ENCODE measurements at regions not wholly inside any gene's neighbourhood (a gene's known extent, or its start where the extent isn't known, plus 50 kb on each side); places are given as distances from the start of the nearest gene placed in this dataset.

DNA sequence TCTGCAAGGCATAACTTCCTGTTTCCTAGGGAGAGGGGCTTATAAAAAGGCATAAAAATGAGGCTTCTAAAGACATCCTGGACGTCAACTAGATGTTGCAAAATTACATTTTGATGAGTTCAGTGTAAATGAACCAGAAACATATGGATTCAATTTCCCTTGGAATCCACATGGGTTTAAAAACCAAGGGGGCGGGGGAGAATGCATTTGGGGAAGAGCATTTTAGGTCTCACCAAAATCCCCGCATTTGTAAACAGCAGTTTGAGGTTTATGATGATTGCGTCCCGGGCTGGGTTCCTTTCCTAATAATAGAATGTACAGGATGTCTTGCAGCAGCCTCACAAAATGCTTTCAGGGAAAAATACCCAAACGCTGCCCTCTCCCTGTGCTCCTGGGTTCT lies 407.8 kb downstream of the ZNF536 start:
- TF ChIP-seq EZH2 (IDR thresholded peaks at IDR 0.05; ENCODE audit: borderline replicate concordance): no peak
- TF ChIP-seq, protein P1, sequence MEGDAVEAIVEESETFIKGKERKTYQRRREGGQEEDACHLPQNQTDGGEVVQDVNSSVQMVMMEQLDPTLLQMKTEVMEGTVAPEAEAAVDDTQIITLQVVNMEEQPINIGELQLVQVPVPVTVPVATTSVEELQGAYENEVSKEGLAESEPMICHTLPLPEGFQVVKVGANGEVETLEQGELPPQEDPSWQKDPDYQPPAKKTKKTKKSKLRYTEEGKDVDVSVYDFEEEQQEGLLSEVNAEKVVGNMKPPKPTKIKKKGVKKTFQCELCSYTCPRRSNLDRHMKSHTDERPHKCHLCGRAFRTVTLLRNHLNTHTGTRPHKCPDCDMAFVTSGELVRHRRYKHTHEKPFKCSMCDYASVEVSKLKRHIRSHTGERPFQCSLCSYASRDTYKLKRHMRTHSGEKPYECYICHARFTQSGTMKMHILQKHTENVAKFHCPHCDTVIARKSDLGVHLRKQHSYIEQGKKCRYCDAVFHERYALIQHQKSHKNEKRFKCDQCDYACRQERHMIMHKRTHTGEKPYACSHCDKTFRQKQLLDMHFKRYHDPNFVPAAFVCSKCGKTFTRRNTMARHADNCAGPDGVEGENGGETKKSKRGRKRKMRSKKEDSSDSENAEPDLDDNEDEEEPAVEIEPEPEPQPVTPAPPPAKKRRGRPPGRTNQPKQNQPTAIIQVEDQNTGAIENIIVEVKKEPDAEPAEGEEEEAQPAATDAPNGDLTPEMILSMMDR (IDR thresholded peaks at IDR 0.05; ENCODE audit: poor library complexity): no peak
- no peak for TF ChIP-seq EZH2phosphoT487 (IDR thresholded peaks at IDR 0.05; ENCODE audit: low read depth, severe bottlenecking, unreplicated experiment)
- 42% methylated on average over 6 of the region's 6 CpGs for WGBS (ENCODE audit: low lambda C conversion rate, missing lambda C conversion rate)
- peak; percentile 65 for DNase-seq (ENCODE audit: low spot score)

DNA sequence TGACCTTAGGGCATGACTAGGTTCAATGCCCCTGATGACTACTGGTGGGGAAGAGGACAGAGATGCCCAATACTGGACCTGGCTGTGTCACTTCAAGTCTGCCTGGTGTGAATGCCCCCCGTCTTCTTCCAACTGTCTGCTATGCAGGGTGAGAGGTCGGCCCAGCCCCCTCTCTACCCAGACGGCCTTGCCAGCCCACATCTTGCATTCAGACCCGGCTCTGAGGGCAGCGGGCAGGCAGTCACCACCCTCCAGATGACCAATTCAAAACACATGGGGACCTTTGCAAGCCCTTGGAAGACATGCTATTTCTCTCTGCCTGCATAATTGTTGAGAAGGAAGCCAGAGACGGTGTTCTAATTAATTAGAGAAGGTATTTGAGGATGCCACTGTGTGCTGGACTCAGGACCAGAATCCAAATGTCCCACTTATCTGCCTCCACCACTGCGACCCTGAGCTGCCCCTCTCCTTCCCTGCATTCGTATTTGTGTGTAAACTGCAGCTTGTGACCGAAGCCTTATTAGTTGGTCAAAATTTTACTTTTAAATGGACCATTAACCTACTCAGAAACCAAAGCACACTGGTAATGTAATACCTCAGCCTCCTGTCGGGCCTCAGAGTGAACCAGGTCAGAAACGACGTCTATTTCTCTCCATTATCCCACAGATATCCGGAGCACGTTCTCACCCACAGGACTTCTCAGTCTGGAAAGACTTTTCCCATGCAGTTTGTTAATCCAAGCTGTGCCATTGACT lies 407.0 kb downstream of the ZNF536 start:
- no peaks in the 10 kb centered on the region for H3K9me3 ChIP-seq (ENCODE audit: low read depth)
- no peak overlapping the region for H2AFZ ChIP-seq
- no peaks in the 10 kb centered on the region for H3K27me3 ChIP-seq
- TF ChIP-seq EZH2phosphoT487 (IDR thresholded peaks at IDR 0.05; ENCODE audit: low read depth, severe bottlenecking, unreplicated experiment) (no peak), EZH2 (IDR thresholded peaks at IDR 0.05; ENCODE audit: borderline replicate concordance) (no peak)
- TF ChIP-seq, protein P1 (IDR thresholded peaks at IDR 0.05; ENCODE audit: poor library complexity): no peak
- no peak for DNase-seq (ENCODE audit: low spot score)
- no peaks in the 10 kb centered on the region for H3K79me2 ChIP-seq
- H3K4me1 ChIP-seq (ENCODE audit: insufficient read depth): peaks cover 11% of the 10 kb centered on the region
- WGBS (ENCODE audit: low lambda C conversion rate, missing lambda C conversion rate): 80% methylated on average over 14 of the region's 14 CpGs
- H3K4me3 ChIP-seq: no peak overlapping the region
- peak overlapping the region; percentile 72 for H3K27ac ChIP-seq
- no peaks in the 10 kb centered on the region for H4K20me1 ChIP-seq (ENCODE audit: insufficient read depth, poor library complexity, severe bottlenecking)
- no peaks in the 10 kb centered on the region for H3K36me3 ChIP-seq (replicated peaks; ENCODE audit: insufficient read depth, low read depth)
- H3K9me2 ChIP-seq (replicated peaks; ENCODE audit: insufficient read depth): no peaks in the 10 kb centered on the region
- peak overlapping the region; percentile 7 for H3K4me2 ChIP-seq

More for the DNA sequence above, 407.8 kb downstream of the ZNF536 start:
- peaks cover 11% of the 10 kb centered on the region for H3K4me1 ChIP-seq (ENCODE audit: insufficient read depth)
- no peaks in the 10 kb centered on the region for H3K9me2 ChIP-seq (replicated peaks; ENCODE audit: insufficient read depth)
- H3K27me3 ChIP-seq: no peaks in the 10 kb centered on the region
- no peaks in the 10 kb centered on the region for H3K36me3 ChIP-seq (replicated peaks; ENCODE audit: insufficient read depth, low read depth)
- H3K4me3 ChIP-seq: no peak overlapping the region
- no peak overlapping the region for H2AFZ ChIP-seq
- H4K20me1 ChIP-seq (ENCODE audit: insufficient read depth, poor library complexity, severe bottlenecking): no peaks in the 10 kb centered on the region
- no peaks in the 10 kb centered on the region for H3K79me2 ChIP-seq
- H3K4me2 ChIP-seq: peak overlapping the region; percentile 41
- H3K27ac ChIP-seq: peak overlapping the region; percentile 78
- H3K9me3 ChIP-seq (ENCODE audit: low read depth): no peaks in the 10 kb centered on the region

DNA sequence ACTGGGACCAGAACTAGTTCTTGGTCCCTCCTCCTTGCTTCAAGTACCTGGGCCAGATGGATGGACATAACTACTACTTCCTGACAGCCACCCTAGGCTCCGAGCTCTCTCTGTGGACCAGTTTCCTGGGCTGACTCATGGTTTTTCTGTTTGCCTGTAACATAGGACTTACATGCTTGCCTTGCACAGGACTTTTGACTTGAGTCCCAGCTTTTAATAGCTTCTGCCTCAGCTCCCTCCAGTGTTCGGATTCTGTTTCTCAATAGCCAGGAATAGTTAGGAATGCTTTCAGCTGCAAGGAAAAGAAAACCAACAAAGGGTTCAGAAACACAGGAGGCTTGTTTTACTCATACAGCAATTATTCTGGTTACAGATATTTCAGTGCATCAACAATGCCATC lies 405.9 kb downstream of the ZNF536 start:
- no peak for DNase-seq (ENCODE audit: low spot score)
- Histone ChIP-seq H3K4me2 (no peak overlapping the region), H3K27me3 (no peaks in the 10 kb centered on the region), H3K79me2 (no peaks in the 10 kb centered on the region), H3K4me3 (no peak overlapping the region), H3K27ac (no peak overlapping the region), H3K4me1 (ENCODE audit: insufficient read depth) (peaks cover 11% of the 10 kb centered on the region), H3K9me2 (replicated peaks; ENCODE audit: insufficient read depth) (no peaks in the 10 kb centered on the region), H3K9me3 (ENCODE audit: low read depth) (no peaks in the 10 kb centered on the region), H4K20me1 (ENCODE audit: insufficient read depth, poor library complexity, severe bottlenecking) (no peaks in the 10 kb centered on the region), H3K36me3 (replicated peaks; ENCODE audit: insufficient read depth, low read depth) (no peaks in the 10 kb centered on the region), H2AFZ (no peak overlapping the region)
- TF ChIP-seq, protein P1 (IDR thresholded peaks at IDR 0.05; ENCODE audit: poor library complexity): no peak
- TF ChIP-seq EZH2phosphoT487 (IDR thresholded peaks at IDR 0.05; ENCODE audit: low read depth, severe bottlenecking, unreplicated experiment) (no peak), EZH2 (IDR thresholded peaks at IDR 0.05; ENCODE audit: borderline replicate concordance) (no peak)
- 79% methylated on average over 2 of the region's 2 CpGs for WGBS (ENCODE audit: low lambda C conversion rate, missing lambda C conversion rate)

Measured in hepatocyte (in vitro differentiated cells).